CD14-positive monocyte (primary cell): ENCODE measurements at regions not wholly inside any gene's neighbourhood (a gene's known extent, or its start where the extent isn't known, plus 50 kb on each side); places are given as distances from the start of the nearest gene placed in this dataset.

Experiments
- DNase-seq, 3 donors: peaks; one replicate each; pipeline ENCODE4 v3.0.0-alpha.2; 2011 to 2022
- H2AFZ ChIP-seq: 2 replicates; pipeline ENCODE4 v1.6.0; 2012; ENCODE audit warnings: mild to moderate bottlenecking, low read depth, low read length, inconsistent platforms; ENCODE audit not compliant: insufficient read depth, poor library complexity, severe bottlenecking
- H3K27ac ChIP-seq, 2 donors: 1 replicate in 1 of 2; 2 replicates in 1 of 2; pipeline ENCODE4 v1.5.1; 2012 to 2013; ENCODE audit warnings: low read length in 2 of 2, control low read depth in 1 of 2, inconsistent platforms in 1 of 2, low read depth in 1 of 2, mild to moderate bottlenecking in 1 of 2
- H3K27me3 ChIP-seq, 2 donors: one replicate each; pipeline versions ENCODE4 v1.6.0 to v1.6.1; 2011 to 2013; ENCODE audit warnings: low read length in 2 of 2; ENCODE audit not compliant: control insufficient read depth in 2 of 2, insufficient read depth in 2 of 2
- H3K36me3 ChIP-seq, 2 donors: replicated peaks in 1 of 2; 1 replicate in 1 of 2; 2 replicates in 1 of 2; pipeline versions ENCODE4 v1.5.1 to v1.6.1; 2012 to 2013; ENCODE audit warnings: low read length in 2 of 2, control low read depth in 1 of 2, inconsistent platforms in 1 of 2, mild to moderate bottlenecking in 1 of 2; ENCODE audit not compliant: insufficient read depth in 2 of 2, control insufficient read depth in 1 of 2
- H3K4me1 ChIP-seq, 2 donors: 1 replicate in 1 of 2; 2 replicates in 1 of 2; pipeline versions ENCODE4 v1.5.1 to v1.6.1; 2012 to 2013; ENCODE audit warnings: low read length in 2 of 2, control low read depth in 1 of 2, inconsistent platforms in 1 of 2, mild to moderate bottlenecking in 1 of 2, moderate library complexity in 1 of 2; ENCODE audit not compliant: insufficient read depth in 2 of 2, control insufficient read depth in 1 of 2
- H3K4me2 ChIP-seq: replicated peaks from 2 replicates; pipeline ENCODE3; 2012; ENCODE audit warnings: low read length, moderate library complexity, mild to moderate bottlenecking; ENCODE audit not compliant: poor library complexity, severe bottlenecking; ENCODE audit errors: extremely low read depth
- H3K4me3 ChIP-seq, 3 experiments: fragments of 200-600 bp in 1 of 3; sonication (generic) in 1 of 3; replicated peaks in 1 of 3; 1 replicate in 2 of 3; 2 replicates in 1 of 3; pipeline ENCODE4 v1.5.1; 2011 to 2013; ENCODE audit warnings: low read length in 3 of 3, mild to moderate bottlenecking in 3 of 3, control low read depth in 2 of 3, low read depth in 2 of 3, inconsistent platforms in 1 of 3, moderate library complexity in 1 of 3
- H3K79me2 ChIP-seq: 2 replicates; pipeline ENCODE4 v1.6.0; 2012; ENCODE audit warnings: mild to moderate bottlenecking, control low read depth, inconsistent platforms, low read length, moderate library complexity; ENCODE audit not compliant: insufficient read depth
- H3K9ac ChIP-seq: 2 replicates; pipeline ENCODE4 v1.6.0; 2017; ENCODE audit warnings: low read length, mild to moderate bottlenecking; ENCODE audit not compliant: insufficient read depth, poor library complexity, severe bottlenecking
- H3K9me3 ChIP-seq, 2 donors: replicated peaks in 1 of 2; 1 replicate in 1 of 2; 2 replicates in 1 of 2; pipeline versions ENCODE4 v1.5.1 to v1.6.1; 2012 to 2013; ENCODE audit warnings: low read length in 2 of 2, control low read depth in 1 of 2; ENCODE audit not compliant: control insufficient read depth in 1 of 2, insufficient read depth in 1 of 2
- H4K20me1 ChIP-seq: 2 replicates; pipeline ENCODE4 v1.6.0; 2012; ENCODE audit warnings: mild to moderate bottlenecking, low read length, control low read depth, moderate library complexity; ENCODE audit not compliant: insufficient read depth
- H3K27ac Mint-ChIP-seq, 7 donors: one replicate each; pipeline ENCODE4 v1.8.0; 2020; ENCODE audit warnings: mild to moderate bottlenecking in 7 of 7, mixed read lengths in 7 of 7, moderate library complexity in 6 of 7, inconsistent platforms in 2 of 7
- H3K27me3 Mint-ChIP-seq, 3 donors: one replicate each; pipeline ENCODE4 v1.8.0; 2021 to 2022; ENCODE audit warnings: low read depth in 3 of 3, mild to moderate bottlenecking in 3 of 3, mixed read lengths in 3 of 3, moderate library complexity in 3 of 3, inconsistent platforms in 1 of 3
- H3K36me3 Mint-ChIP-seq, 2 donors: one replicate each; pipeline ENCODE4 v1.8.0; 2020; ENCODE audit warnings: mixed read lengths in 2 of 2, inconsistent platforms in 1 of 2, mild to moderate bottlenecking in 1 of 2
- H3K4me1 Mint-ChIP-seq: one replicate; pipeline ENCODE4 v1.8.0; 2020; ENCODE audit warnings: mild to moderate bottlenecking, mixed read lengths
- H3K4me3 Mint-ChIP-seq, 2 donors: one replicate each; pipeline ENCODE4 v1.8.0; 2020; ENCODE audit warnings: mild to moderate bottlenecking in 2 of 2, mixed read lengths in 2 of 2, moderate library complexity in 1 of 2
- H3K9me3 Mint-ChIP-seq, 7 donors: one replicate each; pipeline ENCODE4 v1.8.0; 2020 to 2022; ENCODE audit warnings: mixed read lengths in 7 of 7, mild to moderate bottlenecking in 6 of 7, moderate library complexity in 6 of 7, inconsistent platforms in 2 of 7
- CTCF ChIP-seq: fragments of 200-600 bp; IDR thresholded peaks from one replicate; pipeline ENCODE4 v1.8.0; 2022; ENCODE audit warnings: antibody characterized with exemption, mild to moderate bottlenecking
- WGBS: methylation state at CpG from one replicate; pipeline ENCODE4 v1.1.5; 2013; ENCODE audit warnings: missing lambda C conversion rate; ENCODE audit not compliant: insufficient coverage; 5-methylcytosine and 5-hydroxymethylcytosine counted together
- intact Hi-C, 2 donors: fragments of 100-400 bp; cut with micrococcal nuclease; formaldehyde crosslinking; loops; one replicate each; pipeline versions ENCODE4 v1.15.0 to v1.15.1; 2023

GRCh38 chr20:11581271-11581670, 336.4 kb upstream of the BTBD3 start:
- no CpG with 5 or more reads among the region's 2 CpGs for WGBS
- peaks cover 0 to 4% (median 0%) of the 10 kb centered on the region in 7 donors for H3K9me3 Mint-ChIP-seq
- H3K4me2 ChIP-seq: no peak overlapping the region
- peak overlapping the region in 1 of 7 donors; percentile 30 for H3K27ac Mint-ChIP-seq
- no peaks in the 10 kb centered on the region for H3K9me3 ChIP-seq
- no peak for TF ChIP-seq CTCF
- H3K4me3 ChIP-seq: no peak overlapping the region
- no peak overlapping the region for H3K9ac ChIP-seq
- H2AFZ ChIP-seq: no peak overlapping the region
- intact Hi-C loops: no loop called here
- H3K79me2 ChIP-seq: no peaks in the 10 kb centered on the region
- H3K36me3 ChIP-seq: no peaks in the 10 kb centered on the region
- H4K20me1 ChIP-seq: no peaks in the 10 kb centered on the region
- no peaks in the 10 kb centered on the region for H3K4me1 ChIP-seq
- H3K27ac ChIP-seq: no peak overlapping the region
- peaks cover 0 to 2% (median 0%) of the 10 kb centered on the region in 3 donors for H3K27me3 Mint-ChIP-seq
- DNase-seq: peak; percentile 2 to 50 (median 30)
- H3K36me3 Mint-ChIP-seq: no peaks in the 10 kb centered on the region
- H3K4me1 Mint-ChIP-seq: peaks cover 8% of the 10 kb centered on the region
- no peaks in the 10 kb centered on the region for H3K27me3 ChIP-seq
- H3K4me3 Mint-ChIP-seq: no peak overlapping the region

GRCh38 chr20:11582060-11582459, 335.6 kb upstream of the BTBD3 start:
- Mint-ChIP-seq H3K4me1 (peaks cover 8% of the 10 kb centered on the region), H3K36me3 (no peaks in the 10 kb centered on the region), H3K27ac (no peak overlapping the region), H3K9me3 (peaks cover 0 to 4% (median 0%) of the 10 kb centered on the region in 7 donors), H3K4me3 (peak overlapping the region in 1 of 2 donors; percentile 3), H3K27me3 (peaks cover 0 to 2% (median 1%) of the 10 kb centered on the region in 3 donors)
- Histone ChIP-seq H3K4me3 (no peak overlapping the region), H2AFZ (no peak overlapping the region), H3K9ac (no peak overlapping the region), H4K20me1 (no peaks in the 10 kb centered on the region), H3K79me2 (no peaks in the 10 kb centered on the region), H3K27ac (no peak overlapping the region), H3K27me3 (no peaks in the 10 kb centered on the region), H3K4me2 (no peak overlapping the region), H3K36me3 (no peaks in the 10 kb centered on the region), H3K9me3 (no peaks in the 10 kb centered on the region), H3K4me1 (no peaks in the 10 kb centered on the region)
- no peak for TF ChIP-seq CTCF
- no peak for DNase-seq
- intact Hi-C loops: no loop called here
- no CpG with 5 or more reads among the region's 2 CpGs for WGBS
